Astrocyte of the hippocampus (primary cell): ENCODE measurements at regions not wholly inside any gene's neighbourhood (a gene's known extent, or its start where the extent isn't known, plus 50 kb on each side); places are given as distances from the start of the nearest gene placed in this dataset.
"Not testable (repeated sequence)": the region's sequence is repeated elsewhere in the genome, so short reads cannot be mapped to it uniquely, and the experiment has no call there.

ENCODE experiments used
- DNase-seq: peaks from one replicate; pipeline ENCODE4 v3.0.0; 2011; ENCODE audit warnings: low read depth, low spot score

GRCh38 chr14:101616202-101616601 lies 54.9 kb downstream of the DIO3 start:
- no peak for DNase-seq

GRCh38 chr14:101619484-101619883 lies 58.2 kb downstream of the DIO3 start:
- no peak for DNase-seq

DNA sequence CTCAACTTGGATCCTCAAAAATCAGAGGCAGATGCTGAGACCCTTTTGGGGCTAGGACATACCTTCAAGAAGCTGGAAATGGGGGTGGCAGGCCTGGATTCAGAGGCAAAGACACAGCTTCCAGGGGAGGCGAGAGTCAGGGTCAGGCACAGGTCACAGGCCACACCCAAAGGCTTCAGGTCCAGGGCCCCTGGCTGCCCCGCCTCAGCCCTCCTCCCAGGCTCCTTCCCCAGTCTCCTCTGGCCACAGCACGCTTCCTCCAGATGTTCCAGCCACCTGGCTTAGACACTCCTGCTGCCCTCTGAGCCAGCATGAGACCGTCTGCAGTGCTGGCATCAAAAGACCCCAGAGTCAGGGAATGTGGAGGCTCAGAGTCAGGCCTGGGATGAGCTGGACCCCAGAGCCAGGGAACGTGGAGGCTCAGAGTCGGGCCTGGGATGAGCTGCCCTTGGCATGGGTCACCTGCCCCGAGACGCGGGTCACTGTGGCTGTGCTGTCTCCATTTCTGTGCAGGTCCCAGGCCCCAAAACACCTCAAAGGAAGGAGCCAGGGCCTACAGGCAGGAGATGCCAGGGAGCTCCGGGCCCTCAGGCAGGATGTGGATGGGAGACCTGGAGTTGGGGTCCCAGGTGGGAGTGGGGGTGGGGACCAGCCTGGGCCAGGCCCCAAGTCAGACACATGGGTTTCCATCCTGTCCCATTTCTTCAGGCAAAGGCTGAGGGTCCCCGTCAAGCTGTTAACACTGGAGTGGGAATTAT lies 58.9 kb downstream of the DIO3 start:
- DNase-seq, result no peak

- no peak for DNase-seq
These were observed 59.8 kb downstream of the DIO3 start for GRCh38 chr14:101620821-101621785.

DNA sequence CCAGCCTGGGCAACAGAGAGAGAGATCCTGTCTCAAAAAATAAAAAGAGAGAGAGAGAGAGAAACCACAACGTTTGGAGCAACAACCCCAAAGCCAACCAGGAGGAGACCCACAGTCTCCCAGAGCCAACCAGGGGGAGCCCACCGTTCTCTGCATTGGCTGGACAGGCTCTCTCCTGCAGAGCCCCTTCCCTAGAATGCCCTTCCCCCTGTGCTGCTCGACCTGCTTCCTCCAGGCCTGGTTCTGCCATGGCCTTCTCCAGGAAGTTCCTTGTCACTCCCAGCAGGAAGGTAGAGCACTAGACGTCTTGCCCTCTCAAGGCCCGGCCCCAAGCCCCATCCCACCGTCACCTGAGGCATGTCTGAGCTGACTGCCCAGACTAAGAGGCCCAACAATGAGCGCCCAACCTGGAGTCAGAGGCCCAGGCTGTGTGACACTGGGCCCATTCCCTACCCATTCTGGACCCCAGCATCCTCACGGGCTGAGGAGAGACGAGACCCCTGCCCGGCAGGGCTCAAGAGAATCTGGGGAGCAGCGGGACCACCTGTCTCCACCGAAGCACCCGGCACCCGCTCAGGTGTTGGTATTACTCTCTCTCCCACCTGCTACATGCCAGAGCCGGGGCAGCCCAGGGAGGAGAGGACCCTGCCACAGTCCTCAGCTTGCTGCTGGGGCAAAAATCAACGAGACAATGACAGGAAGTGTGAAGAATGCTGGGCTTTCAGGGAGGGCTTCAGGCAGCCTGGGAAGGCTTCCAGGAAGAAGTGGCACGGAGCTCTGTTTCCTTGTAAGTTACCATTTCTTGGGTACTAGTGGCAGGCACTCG lies 61.2 kb downstream of the DIO3 start:
- no peak for DNase-seq

GRCh38 chr14:101623077-101623372 lies 61.7 kb downstream of the DIO3 start:
- DNase-seq, result no peak

DNA sequence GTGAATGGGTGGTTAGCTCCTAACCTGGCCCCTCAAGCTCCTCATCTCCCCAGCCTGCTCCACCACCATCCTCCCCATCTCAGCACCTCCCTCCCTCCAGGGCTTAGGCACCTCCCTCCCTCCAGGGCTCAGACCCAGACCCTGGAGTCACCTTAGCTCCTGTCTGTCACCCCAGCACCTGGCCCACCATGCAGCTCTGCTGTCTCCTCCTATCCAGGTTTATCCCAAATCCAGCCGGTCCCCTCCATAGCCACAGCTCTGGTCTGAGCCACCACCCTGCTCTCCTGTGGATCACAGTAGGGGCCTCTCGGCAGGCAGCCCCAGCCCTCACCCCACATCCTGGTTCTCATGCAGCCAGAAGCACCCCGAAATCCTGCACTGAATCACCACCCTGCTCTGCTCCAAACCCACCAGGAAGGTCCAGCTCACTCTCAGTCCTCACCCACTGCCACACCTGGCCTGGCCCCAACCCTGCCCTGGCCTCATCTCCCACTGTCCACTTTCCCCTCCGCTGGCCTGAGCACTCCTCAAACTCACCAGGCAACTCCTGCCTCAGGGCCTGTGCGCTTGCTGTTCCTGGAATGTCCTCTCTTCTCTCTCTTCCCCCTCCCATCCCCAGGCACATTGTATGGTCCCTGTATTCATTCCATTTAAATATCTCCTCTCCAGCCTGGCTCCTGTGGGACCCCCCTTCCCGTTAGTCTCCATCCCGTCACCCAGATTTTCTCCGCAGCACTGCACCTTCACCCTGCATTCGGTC lies 62.6 kb downstream of the DIO3 start:
- DNase-seq, result no peak

DNA sequence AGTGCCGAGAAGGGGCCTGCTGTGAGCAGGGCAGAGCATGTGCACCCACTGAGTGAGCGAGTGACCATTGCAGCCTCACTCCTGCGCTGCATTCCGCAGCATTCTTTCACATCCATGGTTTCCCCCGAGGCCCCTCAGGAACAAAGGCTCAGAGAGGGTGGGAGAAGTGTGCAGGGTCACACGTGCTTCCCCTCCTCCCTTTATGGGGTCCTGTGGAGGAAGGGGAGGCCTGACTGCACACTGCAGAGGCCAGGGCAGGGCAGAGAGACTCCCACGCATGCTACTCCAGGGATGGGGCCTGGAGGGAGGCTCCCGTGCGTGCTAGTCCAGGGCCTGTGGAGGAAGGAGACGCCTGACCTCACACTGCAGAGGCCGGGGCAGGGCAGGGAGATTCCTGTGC lies 63.2 kb downstream of the DIO3 start:
- DNase-seq, result no peak

DNA sequence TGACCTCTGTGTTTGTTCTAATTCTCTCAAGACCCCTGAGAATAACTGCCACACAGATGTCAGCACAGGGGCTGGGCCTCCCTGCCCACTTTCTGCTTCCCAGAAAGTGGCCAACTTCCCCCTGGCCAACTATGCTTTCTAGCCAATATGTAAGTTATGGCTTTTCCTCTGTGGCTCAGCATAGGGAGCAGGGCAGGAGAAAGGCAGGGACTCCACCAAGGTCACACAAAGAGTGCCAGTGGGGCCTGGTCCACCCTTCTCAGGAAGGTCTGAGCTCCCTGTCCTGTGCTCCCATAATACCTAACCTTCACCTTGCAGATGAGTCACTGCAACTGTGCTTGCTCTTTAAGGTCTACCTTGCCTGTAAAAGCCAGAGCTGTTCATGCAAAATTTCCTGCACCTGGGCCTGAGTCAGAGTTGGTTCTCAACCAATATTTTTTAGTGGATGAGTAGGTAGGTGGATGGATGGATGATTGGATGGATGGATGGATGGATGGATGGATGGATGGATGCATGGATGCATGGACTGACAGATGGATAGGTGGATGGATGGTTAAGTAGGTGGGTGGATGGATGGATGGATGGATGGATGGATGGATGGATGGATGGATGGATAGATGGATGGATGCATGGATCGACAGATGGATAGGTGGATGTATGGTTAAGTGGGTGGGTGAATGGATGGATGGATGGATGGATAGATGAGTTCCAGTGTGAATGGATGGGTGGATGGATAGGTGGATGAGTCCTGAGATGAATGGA lies 64.2 kb downstream of the DIO3 start:
- no peak for DNase-seq

GRCh38 chr14:101626331-101626730 lies 65.0 kb downstream of the DIO3 start:
- no peak for DNase-seq

DNA sequence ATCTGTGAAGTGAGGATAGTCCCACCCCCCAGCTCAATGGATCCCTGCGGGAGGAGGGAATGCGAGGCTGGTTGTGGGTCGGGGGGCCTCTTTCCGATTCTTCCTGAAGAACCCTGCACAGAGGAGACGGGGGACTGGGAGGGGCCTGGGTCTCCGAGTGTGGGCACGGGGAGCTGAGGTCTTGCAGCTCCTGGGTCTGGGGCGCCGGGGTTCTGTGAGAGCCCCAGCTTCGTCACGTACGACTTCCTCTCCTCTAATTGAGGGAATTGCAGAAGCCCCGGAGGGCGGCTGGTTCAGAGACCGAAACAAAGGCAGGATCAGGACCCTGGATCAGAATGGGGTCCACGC lies 66.6 kb downstream of the DIO3 start:
- DNase-seq, result no peak

DNA sequence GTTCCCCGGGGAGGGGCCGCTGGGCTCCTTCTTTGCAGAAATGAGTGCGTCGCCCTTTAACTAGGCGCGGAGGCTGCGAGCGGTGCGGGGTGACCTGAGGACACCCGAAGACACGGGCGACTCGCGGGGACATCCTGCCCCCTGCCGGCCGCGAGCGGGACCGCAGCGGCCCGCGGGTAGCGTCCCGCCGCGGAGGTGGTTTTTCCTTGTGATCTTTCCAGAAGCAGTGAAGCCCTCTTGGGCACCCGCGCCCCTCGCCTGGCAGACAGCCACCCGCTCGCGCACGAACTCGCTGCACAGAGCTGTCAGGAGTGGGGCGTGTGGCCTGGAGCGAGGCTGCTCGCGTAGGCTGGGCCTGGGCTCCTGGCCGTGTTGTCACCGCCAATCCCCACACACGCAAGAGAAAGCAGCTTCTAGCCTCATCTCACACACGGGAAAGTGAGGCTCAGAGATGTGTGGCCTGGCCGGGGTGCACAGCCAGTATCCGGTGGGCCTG lies 67.2 kb downstream of the DIO3 start:
- peak; percentile 87 for DNase-seq

DNA sequence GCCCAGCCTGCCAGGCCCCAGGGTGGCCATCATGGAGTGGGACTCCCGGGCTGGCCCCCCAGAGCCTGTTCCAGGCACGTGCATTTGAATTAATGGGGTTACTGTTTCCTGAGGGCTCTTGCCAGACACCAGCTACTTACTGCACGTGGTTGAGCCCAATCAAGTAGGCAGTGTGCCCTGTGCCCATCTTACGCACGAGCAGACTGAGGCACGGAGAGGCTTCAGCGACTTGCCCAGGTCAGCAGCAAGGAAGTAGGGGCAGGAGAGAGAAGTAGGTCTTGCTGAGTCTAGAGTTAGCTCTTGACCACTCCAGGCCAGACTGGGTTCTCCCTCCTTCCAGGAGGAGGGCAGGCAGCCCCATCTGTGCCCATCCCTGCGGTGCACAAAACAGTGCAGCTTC lies 67.7 kb downstream of the DIO3 start:
- DNase-seq, result no peak

DNA sequence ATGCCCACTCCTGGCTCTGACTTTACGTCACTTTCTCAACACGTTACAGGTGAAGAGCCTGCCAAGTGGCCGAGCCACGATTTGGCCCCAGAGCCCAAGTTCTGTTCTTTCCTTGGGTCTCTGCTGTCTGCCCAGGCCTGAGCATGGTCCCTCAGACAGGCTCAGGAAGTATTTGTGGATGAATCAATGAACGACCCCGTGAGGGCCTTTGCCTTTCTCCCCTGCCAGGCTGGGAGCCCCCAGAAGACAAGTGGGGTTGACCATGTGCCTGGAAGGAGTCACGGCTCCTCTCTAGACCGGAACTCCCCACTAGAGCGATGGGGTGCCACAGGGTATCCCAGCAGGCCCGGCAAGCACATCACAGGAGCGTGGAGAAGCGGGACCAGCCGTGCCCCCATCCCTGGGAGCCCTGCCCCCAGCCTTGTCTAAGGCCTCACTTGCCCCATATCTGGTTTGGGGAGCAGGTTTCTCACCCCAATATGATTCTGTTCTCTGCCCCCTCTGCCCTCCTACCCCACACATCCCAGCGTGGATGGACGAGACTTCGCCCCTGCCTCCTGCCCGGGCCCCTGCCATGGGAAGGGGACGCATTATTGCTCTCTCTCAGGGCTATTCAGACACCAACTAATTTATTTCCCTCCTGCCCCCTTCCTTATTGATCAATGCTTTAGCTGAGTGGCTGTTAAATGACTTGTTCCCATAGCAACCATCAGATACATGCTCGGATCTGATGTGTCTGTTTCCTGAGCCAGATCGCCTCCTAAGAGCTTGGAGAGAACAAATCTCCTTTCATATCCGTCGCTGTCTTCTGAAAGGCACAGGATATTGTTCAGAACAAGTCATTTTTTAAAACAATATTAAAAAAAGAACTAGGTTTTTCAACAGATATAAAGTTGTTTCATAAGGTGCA lies 69.0 kb downstream of the DIO3 start:
- no peak for DNase-seq

DNA sequence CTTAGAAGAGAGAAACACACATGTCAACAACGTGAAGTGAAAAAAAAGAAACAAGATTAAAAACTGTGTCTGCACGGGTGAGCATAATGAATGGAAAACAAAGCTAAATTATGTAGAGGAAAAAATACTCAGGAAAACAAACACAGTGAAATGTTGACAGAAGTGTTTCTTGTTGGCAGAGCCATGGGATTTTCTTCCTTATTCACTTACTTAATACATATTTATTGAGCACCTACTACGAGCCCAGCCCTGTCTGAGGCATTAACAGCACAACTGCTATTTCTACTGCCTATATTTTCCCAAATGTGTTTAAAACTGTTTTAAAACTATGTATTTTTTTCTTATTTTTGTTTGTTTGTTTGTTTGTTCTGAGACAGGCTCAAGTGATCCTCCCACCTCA lies 69.9 kb downstream of the DIO3 start:
- no peak for DNase-seq

DNA sequence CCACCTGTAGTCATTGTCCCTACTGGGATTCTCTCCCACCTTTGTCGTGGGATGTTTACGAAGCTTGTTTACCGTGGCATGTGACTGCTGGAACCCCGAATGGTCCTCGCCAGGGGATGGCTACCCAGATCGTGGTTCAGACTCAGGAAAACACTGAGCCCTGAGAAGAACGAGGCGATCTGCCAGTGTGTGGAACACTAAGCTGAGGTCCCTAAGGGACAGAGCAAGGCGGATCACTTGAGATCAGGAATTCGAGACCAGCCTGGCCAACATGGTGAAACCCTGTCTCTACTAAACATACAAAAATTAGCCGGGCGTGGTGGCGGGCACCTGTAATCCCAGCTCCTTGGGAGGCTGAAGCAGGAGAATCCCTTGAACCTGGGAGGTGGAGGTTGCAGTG lies 70.7 kb downstream of the DIO3 start:
- DNase-seq, result not testable (repeated sequence)

DNA sequence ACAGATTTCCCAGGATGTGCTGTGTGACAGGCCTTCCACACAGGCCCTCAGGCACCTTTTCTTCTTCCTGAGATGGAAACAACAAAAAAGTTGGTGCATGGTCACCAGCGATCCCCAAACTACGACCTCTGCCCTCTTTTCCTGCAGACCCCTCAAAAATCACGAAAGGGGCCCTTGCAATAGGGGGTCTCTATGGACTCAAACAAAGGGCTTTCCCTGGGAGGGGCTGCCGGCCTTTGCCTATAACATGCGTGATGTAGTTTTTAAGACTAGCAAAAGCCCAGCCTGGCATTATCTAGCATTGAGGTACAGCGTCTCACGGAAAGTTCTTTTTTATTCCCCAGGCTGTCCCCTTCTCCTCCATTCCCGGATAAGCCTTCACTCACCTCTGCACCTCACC lies 71.2 kb downstream of the DIO3 start:
- DNase-seq, result no peak

DNA sequence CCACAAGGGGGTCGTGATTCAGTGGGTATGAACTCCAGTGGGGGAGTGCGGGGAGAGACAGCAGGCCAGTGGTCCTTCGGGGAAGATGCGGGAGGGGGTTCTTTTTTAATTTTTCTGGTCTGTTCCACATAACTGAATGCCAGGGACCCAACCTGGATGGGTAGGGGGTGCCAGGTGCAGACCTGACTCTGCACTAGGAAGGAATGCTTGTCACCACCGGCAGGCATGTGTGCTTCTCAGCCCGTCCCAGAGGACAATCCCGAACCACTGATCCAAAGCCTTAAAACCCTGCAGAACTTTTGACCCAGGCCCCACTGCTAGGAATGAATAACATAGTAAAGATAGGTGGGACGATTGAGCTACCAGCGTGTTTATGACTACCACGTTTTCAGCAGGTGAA lies 72.0 kb downstream of the DIO3 start:
- DNase-seq, result no peak

DNA sequence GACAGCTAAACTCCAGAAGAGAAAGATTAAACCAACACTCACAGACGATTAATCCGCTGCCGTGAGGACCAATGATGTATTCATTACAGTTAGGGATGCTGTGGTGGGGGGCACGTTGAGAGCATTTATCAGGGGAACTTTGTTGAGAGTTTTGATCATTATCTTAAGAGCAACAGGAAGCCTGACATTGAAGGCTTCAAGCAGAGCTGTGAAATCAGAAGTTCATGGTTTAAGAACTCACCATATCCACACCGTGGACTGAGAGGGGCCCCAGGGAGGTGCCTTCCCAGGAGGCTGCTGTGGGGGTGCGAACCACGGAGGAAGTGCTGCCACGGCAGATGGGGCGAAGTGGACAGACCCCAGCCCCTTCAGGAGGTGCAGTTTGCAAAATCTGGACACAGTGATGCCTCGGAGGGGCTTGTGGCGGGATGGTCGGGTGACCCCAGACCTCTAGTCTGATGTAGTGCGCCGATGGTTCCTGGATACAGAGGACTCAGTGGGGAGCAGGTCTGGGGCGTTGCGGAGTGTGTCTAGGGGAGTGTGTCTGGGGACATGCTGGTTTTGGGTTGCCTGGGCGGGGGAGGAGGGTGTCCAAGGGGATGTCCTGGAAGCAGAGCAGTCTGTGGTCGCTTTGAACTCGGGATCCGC lies 73.0 kb downstream of the DIO3 start:
- no peak for DNase-seq
